Natural killer cell (primary cell): ENCODE measurements at regions not wholly inside any gene's neighbourhood (a gene's known extent, or its start where the extent isn't known, plus 50 kb on each side); places are given as distances from the start of the nearest gene placed in this dataset.

Source experiments
- ATAC-seq, 3 donors: fragments of 150-1000 bp in 2 of 3; fragments of 200-7000 bp in 1 of 3; cut with Tn5 transposase; 1 replicate in 1 of 3; 2 replicates in 2 of 3; pipeline ENCODE4 v1.10.0; 2021; ENCODE audit warnings: mild to moderate bottlenecking in 2 of 3, moderate library complexity in 2 of 3
- DNase-seq, 2 donors: peaks; one replicate each; pipeline versions ENCODE4 v3.0.0 to v3.0.0-alpha.2; 2013 to 2021; ENCODE audit warnings: mixed read lengths in 1 of 2
- H3K27ac ChIP-seq: one replicate; pipeline ENCODE4 v1.5.1; 2013; ENCODE audit warnings: mild to moderate bottlenecking, low read length
- H3K27me3 ChIP-seq: one replicate; pipeline ENCODE4 v1.6.1; 2013; ENCODE audit warnings: low read length; ENCODE audit not compliant: control insufficient read depth, insufficient read depth
- H3K36me3 ChIP-seq: one replicate; pipeline ENCODE4 v1.6.1; 2013; ENCODE audit warnings: low read length; ENCODE audit not compliant: control insufficient read depth, insufficient read depth
- H3K4me1 ChIP-seq: one replicate; pipeline ENCODE4 v1.6.1; 2013; ENCODE audit warnings: low read length; ENCODE audit not compliant: control insufficient read depth, insufficient read depth
- H3K4me3 ChIP-seq: one replicate; pipeline ENCODE4 v1.5.1; 2013; ENCODE audit warnings: low read length
- H3K9me3 ChIP-seq: one replicate; pipeline ENCODE4 v1.6.1; 2013; ENCODE audit warnings: low read length; ENCODE audit not compliant: control insufficient read depth, insufficient read depth
- H3K27ac Mint-ChIP-seq, 2 donors: one replicate each; pipeline ENCODE4 v1.8.0; 2022; ENCODE audit warnings: mild to moderate bottlenecking in 2 of 2, mixed read lengths in 2 of 2, moderate library complexity in 1 of 2
- H3K27me3 Mint-ChIP-seq, 2 donors: one replicate each; pipeline ENCODE4 v1.8.0; 2022; ENCODE audit warnings: low read depth in 2 of 2, mixed read lengths in 2 of 2
- H3K36me3 Mint-ChIP-seq: one replicate; pipeline ENCODE4 v1.8.0; 2022; ENCODE audit warnings: mixed read lengths
- H3K4me1 Mint-ChIP-seq, 2 donors: one replicate each; pipeline ENCODE4 v1.8.0; 2022; ENCODE audit warnings: mixed read lengths in 2 of 2
- H3K4me3 Mint-ChIP-seq: one replicate; pipeline ENCODE4 v1.8.0; 2022; ENCODE audit warnings: mild to moderate bottlenecking, moderate library complexity, mixed read lengths
- H3K9me3 Mint-ChIP-seq, 2 donors: one replicate each; pipeline ENCODE4 v1.8.0; 2022; ENCODE audit warnings: mixed read lengths in 2 of 2
- WGBS: methylation state at CpG from one replicate; pipeline ENCODE4 v1.1.7; 2013; ENCODE audit warnings: missing lambda C conversion rate; ENCODE audit not compliant: insufficient coverage; 5-methylcytosine and 5-hydroxymethylcytosine counted together
- intact Hi-C: fragments of 100-400 bp; cut with micrococcal nuclease; formaldehyde crosslinking; loops from one replicate; pipeline ENCODE4 v1.14.2; 2022
- TF ChIP-seq, protein P1 (sequence below): fragments of 200-600 bp; IDR thresholded peaks from one replicate; pipeline ENCODE4 v1.8.0; 2022; ENCODE audit warnings: antibody characterized with exemption

DNA sequence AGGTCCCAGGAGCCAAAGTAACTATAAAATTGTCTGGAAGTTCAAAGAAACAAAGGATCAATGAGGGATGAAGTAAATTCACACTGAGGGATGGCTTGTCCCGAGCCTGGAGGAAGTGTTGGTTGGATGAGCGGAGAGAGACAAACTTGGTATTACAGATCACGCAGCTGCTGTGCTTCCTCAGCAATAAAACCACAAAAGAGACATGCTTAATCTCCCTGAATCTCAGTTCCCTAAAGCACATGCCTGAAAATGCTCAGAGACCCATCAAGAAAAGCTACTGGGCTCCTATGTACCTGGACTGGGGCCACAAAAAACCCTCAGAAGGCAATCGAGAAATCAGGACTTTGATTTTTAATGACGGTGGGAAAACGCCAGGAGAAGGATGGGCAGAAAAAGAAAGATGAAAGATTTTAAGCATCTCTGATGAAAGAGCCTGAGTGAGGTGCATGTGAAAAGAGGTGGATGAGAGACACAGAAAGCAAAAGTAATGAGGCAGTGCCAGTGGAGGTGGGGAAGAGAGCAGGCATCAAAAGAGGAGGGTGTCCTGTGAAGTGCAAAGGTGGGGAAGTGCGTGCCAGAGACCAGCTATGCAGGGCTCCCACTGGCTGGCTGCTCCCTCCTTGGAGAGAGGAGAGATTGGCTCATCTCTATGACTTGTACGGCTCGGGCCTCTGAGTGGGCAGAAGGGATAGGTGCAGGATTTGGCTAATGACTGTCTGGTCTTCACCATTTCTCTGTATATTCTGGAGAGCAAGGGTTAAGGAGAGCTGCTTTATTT is 143.7 kb downstream of the ABCC12 start:
- no peaks in the 10 kb centered on the region for H3K27me3 ChIP-seq
- Mint-ChIP-seq H3K4me1 (no peaks in the 10 kb centered on the region), H3K27ac (no peak overlapping the region), H3K9me3 (peaks cover 0 to 2% of the 10 kb centered on the region in 2 donors), H3K4me3 (no peak overlapping the region), H3K36me3 (no peaks in the 10 kb centered on the region), H3K27me3 (no peaks in the 10 kb centered on the region)
- intact Hi-C loops: no loop called here
- no peak overlapping the region for H3K27ac ChIP-seq
- H3K9me3 ChIP-seq: no peaks in the 10 kb centered on the region
- ATAC-seq (no peak), DNase-seq (no peak)
- TF ChIP-seq, protein P1, sequence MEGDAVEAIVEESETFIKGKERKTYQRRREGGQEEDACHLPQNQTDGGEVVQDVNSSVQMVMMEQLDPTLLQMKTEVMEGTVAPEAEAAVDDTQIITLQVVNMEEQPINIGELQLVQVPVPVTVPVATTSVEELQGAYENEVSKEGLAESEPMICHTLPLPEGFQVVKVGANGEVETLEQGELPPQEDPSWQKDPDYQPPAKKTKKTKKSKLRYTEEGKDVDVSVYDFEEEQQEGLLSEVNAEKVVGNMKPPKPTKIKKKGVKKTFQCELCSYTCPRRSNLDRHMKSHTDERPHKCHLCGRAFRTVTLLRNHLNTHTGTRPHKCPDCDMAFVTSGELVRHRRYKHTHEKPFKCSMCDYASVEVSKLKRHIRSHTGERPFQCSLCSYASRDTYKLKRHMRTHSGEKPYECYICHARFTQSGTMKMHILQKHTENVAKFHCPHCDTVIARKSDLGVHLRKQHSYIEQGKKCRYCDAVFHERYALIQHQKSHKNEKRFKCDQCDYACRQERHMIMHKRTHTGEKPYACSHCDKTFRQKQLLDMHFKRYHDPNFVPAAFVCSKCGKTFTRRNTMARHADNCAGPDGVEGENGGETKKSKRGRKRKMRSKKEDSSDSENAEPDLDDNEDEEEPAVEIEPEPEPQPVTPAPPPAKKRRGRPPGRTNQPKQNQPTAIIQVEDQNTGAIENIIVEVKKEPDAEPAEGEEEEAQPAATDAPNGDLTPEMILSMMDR: no peak
- H3K4me1 ChIP-seq: no peaks in the 10 kb centered on the region
- no peak overlapping the region for H3K4me3 ChIP-seq
- WGBS: 59% methylated on average over 9 of the region's 9 CpGs
- no peaks in the 10 kb centered on the region for H3K36me3 ChIP-seq

DNA sequence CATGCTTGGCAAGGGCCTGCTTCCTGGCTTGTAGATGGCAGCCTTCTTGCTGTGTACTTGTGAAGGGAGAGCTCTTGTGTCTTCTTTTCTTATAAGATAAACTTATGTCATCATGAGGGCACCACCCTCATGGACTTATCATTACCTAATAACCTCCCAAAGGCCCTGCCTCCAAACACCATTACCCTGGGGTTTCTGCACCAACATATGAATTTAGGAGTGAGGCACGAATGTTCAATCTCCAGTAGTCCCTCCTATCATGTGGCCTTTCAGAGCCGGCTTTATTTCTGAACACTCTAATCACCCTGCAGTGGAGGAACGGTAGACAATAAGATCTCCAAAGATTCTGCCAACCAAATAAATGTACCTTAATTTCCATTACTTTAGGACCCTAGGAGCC is 144.3 kb downstream of the ABCC12 start:
- Histone ChIP-seq H3K27me3 (no peaks in the 10 kb centered on the region), H3K27ac (no peak overlapping the region), H3K4me3 (no peak overlapping the region), H3K4me1 (no peaks in the 10 kb centered on the region), H3K9me3 (no peaks in the 10 kb centered on the region), H3K36me3 (no peaks in the 10 kb centered on the region)
- H3K4me1 Mint-ChIP-seq: no peaks in the 10 kb centered on the region
- intact Hi-C loops: no loop called here
- no peaks in the 10 kb centered on the region for H3K36me3 Mint-ChIP-seq
- H3K27ac Mint-ChIP-seq: no peak overlapping the region
- TF ChIP-seq, protein P1: no peak
- no peaks in the 10 kb centered on the region for H3K27me3 Mint-ChIP-seq
- DNase-seq: no peak
- H3K4me3 Mint-ChIP-seq: no peak overlapping the region
- peaks cover under 1 to 3% of the 10 kb centered on the region in 2 donors for H3K9me3 Mint-ChIP-seq
- no peak for ATAC-seq
- 82% methylated on average over 3 of the region's 3 CpGs for WGBS

DNA sequence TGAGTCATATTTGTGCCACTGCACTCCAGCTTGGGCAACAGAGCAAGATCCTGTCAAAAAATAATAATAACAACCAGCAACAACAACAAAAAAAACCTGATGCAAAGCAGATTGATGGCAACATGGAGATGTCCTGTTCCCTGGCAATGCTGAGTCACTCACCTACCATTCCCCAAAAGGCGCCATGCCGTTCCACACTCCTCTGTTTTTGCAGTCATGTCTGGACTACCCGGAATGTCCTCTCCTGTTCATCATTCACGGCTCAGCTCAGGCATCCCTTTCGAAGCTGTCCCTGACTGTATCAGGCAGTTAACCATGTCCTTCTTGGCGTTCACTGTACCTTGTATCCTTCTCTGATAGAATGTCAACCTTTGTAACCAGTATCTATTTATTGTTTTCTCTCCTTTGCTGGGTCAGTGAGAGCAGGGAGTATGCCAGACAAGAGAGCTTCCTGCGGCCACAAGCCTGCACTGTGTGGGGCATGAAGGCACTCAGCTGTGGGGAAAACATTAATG is 147.7 kb downstream of the ABCC12 start:
- H3K4me1 Mint-ChIP-seq: no peaks in the 10 kb centered on the region
- Histone ChIP-seq H3K4me3 (no peak overlapping the region), H3K27ac (no peak overlapping the region), H3K4me1 (no peaks in the 10 kb centered on the region), H3K27me3 (no peaks in the 10 kb centered on the region), H3K36me3 (no peaks in the 10 kb centered on the region), H3K9me3 (no peaks in the 10 kb centered on the region)
- WGBS: 89% methylated on average over 7 of the region's 7 CpGs
- intact Hi-C loops: no loop called here
- no peaks in the 10 kb centered on the region for H3K27me3 Mint-ChIP-seq
- H3K27ac Mint-ChIP-seq: no peak overlapping the region
- ATAC-seq (no peak), DNase-seq (no peak)
- H3K9me3 Mint-ChIP-seq: peaks cover 3 to 4% of the 10 kb centered on the region in 2 donors
- no peak overlapping the region for H3K4me3 Mint-ChIP-seq
- TF ChIP-seq, protein P1: no peak
- no peaks in the 10 kb centered on the region for H3K36me3 Mint-ChIP-seq
